Liver (tissue), 3 donors: ENCODE measurements at regions not wholly inside any gene's neighbourhood (a gene's known extent, or its start where the extent isn't known, plus 50 kb on each side); places are given as distances from the start of the nearest gene placed in this dataset.

Experiments used
- ATF3 ChIP-seq: IDR thresholded peaks from 2 replicates; pipeline ENCODE4 v1.6.1; 2016; ENCODE audit warnings: antibody characterized with exemption
- CTCF ChIP-seq: fragments of 150-350 bp; IDR thresholded peaks from 2 replicates; pipeline ENCODE4 v1.5.1; 2017; ENCODE audit warnings: improper control_type of control experiment, low read depth, low read length; ENCODE audit not compliant: missing input control
- JUND ChIP-seq, 2 donors: IDR thresholded peaks; 2 replicates each; pipeline ENCODE4 v1.6.1; 2016; ENCODE audit warnings: antibody characterized with exemption in 2 of 2
- MAX ChIP-seq: IDR thresholded peaks from 2 replicates; pipeline ENCODE4 v1.6.1; 2016; ENCODE audit warnings: antibody characterized with exemption
- RAD21 ChIP-seq, 2 donors: IDR thresholded peaks; 2 replicates each; pipeline ENCODE4 v1.6.1; 2016; ENCODE audit warnings: antibody characterized with exemption in 2 of 2, mild to moderate bottlenecking in 2 of 2
- RXRA ChIP-seq, 2 donors: IDR thresholded peaks; 2 replicates each; pipeline ENCODE4 v1.6.1; 2017 to 2018; ENCODE audit warnings: antibody characterized with exemption in 2 of 2, mild to moderate bottlenecking in 1 of 2
- SP1 ChIP-seq: IDR thresholded peaks from 2 replicates; pipeline ENCODE4 v1.6.1; 2018; ENCODE audit warnings: antibody characterized with exemption, mild to moderate bottlenecking
- TAF1 ChIP-seq: conservative IDR thresholded peaks from 2 replicates; pipeline ENCODE4 v1.6.1; 2016; ENCODE audit warnings: antibody characterized with exemption, mild to moderate bottlenecking
- YY1 ChIP-seq: IDR thresholded peaks from 2 replicates; pipeline ENCODE4 v1.6.1; 2016; ENCODE audit warnings: antibody characterized with exemption, mild to moderate bottlenecking
- ZBTB33 ChIP-seq: IDR thresholded peaks from 2 replicates; pipeline ENCODE4 v1.6.1; 2016; ENCODE audit warnings: antibody characterized with exemption
- donor health status: healthy.
- donor health status: healthy.

GRCh38 chr11:95294701-95295100, 63.7 kb upstream of the SESN3 start:
- no peak for TF ChIP-seq CTCF
- TF ChIP-seq RAD21 (IDR thresholded peaks at IDR 0.05): no peak
- no peak for TF ChIP-seq TAF1
- TF ChIP-seq MAX: no peak
- no peak for TF ChIP-seq SP1
- no peak for TF ChIP-seq RXRA (IDR thresholded peaks at IDR 0.05)
- TF ChIP-seq YY1: no peak
- no peak for TF ChIP-seq ATF3
- TF ChIP-seq ZBTB33: no peak
- TF ChIP-seq JUND (IDR thresholded peaks at IDR 0.05): no peak
